Keratinocyte (primary cell): ENCODE measurements at regions not wholly inside any gene's neighbourhood (a gene's known extent, or its start where the extent isn't known, plus 50 kb on each side); places are given as distances from the start of the nearest gene placed in this dataset.

ENCODE experiments used
- EZH2 ChIP-seq: IDR thresholded peaks from one replicate; pipeline ENCODE4 v1.6.1; 2012; ENCODE audit warnings: inconsistent platforms, mild to moderate bottlenecking, low read length, moderate library complexity
- TF ChIP-seq, protein P1 (sequence below), 3 experiments: IDR thresholded peaks in 1 of 3; conservative IDR thresholded peaks in 1 of 3; optimal IDR thresholded peaks in 1 of 3; 2 replicates in 2 of 3; 3 replicates in 1 of 3; pipeline versions ENCODE3 to v1.5.1; 2011; ENCODE audit warnings: low read length in 3 of 3, mild to moderate bottlenecking in 3 of 3, moderate library complexity in 2 of 3, control low read depth in 1 of 3, inconsistent platforms in 1 of 3; ENCODE audit not compliant: insufficient read depth in 2 of 3; ENCODE audit errors: extremely low read depth in 1 of 3

DNA sequence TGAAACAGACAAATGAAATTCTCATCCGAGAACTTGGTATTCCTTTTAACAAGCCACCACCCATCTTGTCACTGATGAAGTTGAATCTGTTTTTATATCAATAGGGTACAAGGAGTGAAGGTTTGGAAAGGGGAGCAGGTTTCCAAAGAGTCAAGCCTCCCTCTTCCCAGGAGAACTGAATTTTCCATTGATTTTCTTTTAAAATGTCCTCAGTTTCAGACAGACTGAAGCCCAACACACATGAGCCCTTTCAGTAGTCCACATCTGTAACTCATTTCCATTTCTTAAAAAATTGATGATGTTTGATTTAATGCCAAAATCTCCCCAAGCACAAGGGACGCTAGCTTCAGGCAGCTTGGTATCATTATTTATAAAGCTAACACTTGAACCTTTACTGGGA is 187.7 kb downstream of the FOXB1 start:
- TF ChIP-seq, protein P1, sequence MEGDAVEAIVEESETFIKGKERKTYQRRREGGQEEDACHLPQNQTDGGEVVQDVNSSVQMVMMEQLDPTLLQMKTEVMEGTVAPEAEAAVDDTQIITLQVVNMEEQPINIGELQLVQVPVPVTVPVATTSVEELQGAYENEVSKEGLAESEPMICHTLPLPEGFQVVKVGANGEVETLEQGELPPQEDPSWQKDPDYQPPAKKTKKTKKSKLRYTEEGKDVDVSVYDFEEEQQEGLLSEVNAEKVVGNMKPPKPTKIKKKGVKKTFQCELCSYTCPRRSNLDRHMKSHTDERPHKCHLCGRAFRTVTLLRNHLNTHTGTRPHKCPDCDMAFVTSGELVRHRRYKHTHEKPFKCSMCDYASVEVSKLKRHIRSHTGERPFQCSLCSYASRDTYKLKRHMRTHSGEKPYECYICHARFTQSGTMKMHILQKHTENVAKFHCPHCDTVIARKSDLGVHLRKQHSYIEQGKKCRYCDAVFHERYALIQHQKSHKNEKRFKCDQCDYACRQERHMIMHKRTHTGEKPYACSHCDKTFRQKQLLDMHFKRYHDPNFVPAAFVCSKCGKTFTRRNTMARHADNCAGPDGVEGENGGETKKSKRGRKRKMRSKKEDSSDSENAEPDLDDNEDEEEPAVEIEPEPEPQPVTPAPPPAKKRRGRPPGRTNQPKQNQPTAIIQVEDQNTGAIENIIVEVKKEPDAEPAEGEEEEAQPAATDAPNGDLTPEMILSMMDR (optimal IDR thresholded peaks at IDR 0.05 in 1 of 3, IDR thresholded peaks at IDR 0.05 in 1 of 3, conservative IDR thresholded peaks at IDR 0.05 in 1 of 3; ENCODE audit: extremely low read depth in 1 of 3, insufficient read depth in 2 of 3, low read length in 3 of 3), result no peak
- no peak for TF ChIP-seq EZH2
